Gastrocnemius medialis (tissue), 4 donors: ENCODE measurements at regions not wholly inside any gene's neighbourhood (a gene's known extent, or its start where the extent isn't known, plus 50 kb on each side); places are given as distances from the start of the nearest gene placed in this dataset.

Experiments
- POLR2A ChIP-seq, 2 donors: fragments of 450-650 bp; IDR thresholded peaks; one replicate each; pipeline ENCODE4 v1.6.1; 2017; ENCODE audit warnings: antibody characterized with exemption in 2 of 2, mild to moderate bottlenecking in 2 of 2, moderate library complexity in 2 of 2
- TF ChIP-seq, protein P1 (sequence below), 5 experiments: fragments of 450-650 bp in 3 of 5; fragments of 200-600 bp in 2 of 5; sonication (generic) in 2 of 5; IDR thresholded peaks in 4 of 5; conservative IDR thresholded peaks in 1 of 5; 1 replicate in 4 of 5; 2 replicates in 1 of 5; pipeline ENCODE4 v1.5.1; 2016 to 2019; ENCODE audit warnings: antibody characterized with exemption in 5 of 5, mild to moderate bottlenecking in 3 of 5, moderate library complexity in 3 of 5

- TF ChIP-seq, protein P1, sequence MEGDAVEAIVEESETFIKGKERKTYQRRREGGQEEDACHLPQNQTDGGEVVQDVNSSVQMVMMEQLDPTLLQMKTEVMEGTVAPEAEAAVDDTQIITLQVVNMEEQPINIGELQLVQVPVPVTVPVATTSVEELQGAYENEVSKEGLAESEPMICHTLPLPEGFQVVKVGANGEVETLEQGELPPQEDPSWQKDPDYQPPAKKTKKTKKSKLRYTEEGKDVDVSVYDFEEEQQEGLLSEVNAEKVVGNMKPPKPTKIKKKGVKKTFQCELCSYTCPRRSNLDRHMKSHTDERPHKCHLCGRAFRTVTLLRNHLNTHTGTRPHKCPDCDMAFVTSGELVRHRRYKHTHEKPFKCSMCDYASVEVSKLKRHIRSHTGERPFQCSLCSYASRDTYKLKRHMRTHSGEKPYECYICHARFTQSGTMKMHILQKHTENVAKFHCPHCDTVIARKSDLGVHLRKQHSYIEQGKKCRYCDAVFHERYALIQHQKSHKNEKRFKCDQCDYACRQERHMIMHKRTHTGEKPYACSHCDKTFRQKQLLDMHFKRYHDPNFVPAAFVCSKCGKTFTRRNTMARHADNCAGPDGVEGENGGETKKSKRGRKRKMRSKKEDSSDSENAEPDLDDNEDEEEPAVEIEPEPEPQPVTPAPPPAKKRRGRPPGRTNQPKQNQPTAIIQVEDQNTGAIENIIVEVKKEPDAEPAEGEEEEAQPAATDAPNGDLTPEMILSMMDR (IDR thresholded peaks at IDR 0.05 in 4 of 5, conservative IDR thresholded peaks at IDR 0.05 in 1 of 5) = no peak
- no peak for TF ChIP-seq POLR2A (IDR thresholded peaks at IDR 0.05)
These were observed 87.7 kb downstream of the RTP5 start for GRCh38 chr2:241957276-241957675.
